Activated CD4-positive, alpha-beta T cell treated with anti-CD3 and anti-CD28 coated beads, Interleukin-2, Interleukin-4, amounts not matched to agents 100 ng/mL and 50 ng/mL, durations not matched to agents 16 hours and 8 hours (primary cell): ENCODE measurements at regions not wholly inside any gene's neighbourhood (a gene's known extent, or its start where the extent isn't known, plus 50 kb on each side); places are given as distances from the start of the nearest gene placed in this dataset.
"Not testable (repeated sequence)": the region's sequence is repeated elsewhere in the genome, so short reads cannot be mapped to it uniquely, and the experiment has no call there.

Experiments used
- DNase-seq: peaks from one replicate; pipeline ENCODE4 v3.0.0-alpha.2; 2020; ENCODE audit warnings: low spot score

DNA sequence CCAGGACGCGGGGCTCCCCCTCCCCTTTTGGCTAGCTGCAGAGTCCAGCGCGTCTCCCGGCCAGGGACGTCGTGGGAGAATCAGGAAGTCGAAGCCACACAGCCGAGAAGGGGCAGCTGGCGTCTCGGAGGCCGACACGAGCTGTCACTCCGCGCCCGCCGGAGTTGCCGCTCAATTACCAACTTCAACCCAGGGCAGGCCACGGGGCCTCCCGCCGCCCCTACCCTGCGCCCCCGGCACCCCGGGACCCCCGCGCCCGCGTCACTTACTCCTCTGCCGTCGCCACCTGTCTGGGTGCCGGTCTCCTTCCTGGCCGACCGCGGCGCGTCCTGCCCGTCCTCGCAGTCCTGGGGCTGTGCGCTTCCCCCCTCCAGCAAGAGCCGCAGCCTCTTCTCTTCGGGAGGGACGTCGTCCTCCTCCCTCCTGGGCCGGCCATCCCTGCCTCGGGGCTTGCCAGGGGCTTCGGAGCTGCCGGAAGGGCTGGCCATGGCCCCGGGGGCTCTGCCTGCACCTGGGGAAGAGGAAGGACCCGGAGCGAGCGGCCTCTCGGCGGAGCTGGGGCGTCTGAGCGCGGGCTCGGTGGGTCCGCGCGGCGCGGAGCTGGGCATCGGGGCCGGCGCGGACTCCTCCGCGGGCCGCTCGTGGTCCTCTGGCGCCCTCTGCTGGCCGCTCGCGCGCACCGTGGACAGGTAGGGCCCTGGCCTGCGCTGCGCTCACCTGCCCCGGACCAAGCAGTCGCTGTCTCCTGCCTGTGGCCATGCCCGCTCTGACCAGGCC is 65.6 kb upstream of the CLEC6A start:
- DNase-seq = peak; percentile 56

DNA sequence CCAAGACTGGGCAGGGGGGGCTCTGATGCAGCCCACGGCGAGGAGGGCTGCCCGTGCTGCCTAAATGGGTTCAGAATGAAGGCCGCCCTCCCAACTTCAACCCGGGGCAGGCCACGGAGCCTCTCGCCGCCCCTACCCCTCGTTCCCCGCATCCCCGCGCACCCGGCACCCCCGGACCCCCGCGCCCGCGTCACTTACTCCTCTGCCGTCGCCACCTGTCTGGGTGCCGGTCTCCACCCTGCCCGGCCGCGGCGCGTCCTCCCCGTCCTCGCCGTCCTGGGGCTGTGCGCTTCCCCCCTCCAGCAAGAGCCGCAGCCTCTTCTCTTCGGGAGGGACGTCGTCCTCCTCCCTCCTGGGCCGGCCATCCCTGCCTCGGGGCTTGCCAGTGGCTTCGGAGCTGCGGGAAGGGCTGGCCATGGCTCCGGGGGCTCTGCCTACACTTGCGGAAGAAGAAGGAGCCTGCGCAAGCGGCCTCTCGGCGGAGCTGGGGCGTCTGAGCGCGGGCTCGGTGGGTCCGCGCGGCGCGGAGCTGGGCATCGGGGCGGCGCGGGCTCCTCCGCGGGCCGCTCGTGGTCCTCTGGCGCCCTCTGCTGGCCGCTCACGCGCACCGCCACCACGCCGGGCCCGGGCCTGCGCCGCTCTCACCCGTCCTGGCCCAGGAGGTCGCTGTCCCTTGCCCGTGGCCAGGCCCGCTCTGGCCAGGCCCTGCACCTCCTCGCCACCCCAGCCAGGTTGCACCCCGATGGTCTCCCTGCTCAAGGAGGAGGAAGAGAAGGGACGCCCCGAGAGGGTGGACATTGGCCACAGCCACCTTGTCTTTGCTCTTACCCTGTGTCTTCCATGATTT is 59.3 kb upstream of the CLEC6A start:
- peak; percentile 59 for DNase-seq

DNA sequence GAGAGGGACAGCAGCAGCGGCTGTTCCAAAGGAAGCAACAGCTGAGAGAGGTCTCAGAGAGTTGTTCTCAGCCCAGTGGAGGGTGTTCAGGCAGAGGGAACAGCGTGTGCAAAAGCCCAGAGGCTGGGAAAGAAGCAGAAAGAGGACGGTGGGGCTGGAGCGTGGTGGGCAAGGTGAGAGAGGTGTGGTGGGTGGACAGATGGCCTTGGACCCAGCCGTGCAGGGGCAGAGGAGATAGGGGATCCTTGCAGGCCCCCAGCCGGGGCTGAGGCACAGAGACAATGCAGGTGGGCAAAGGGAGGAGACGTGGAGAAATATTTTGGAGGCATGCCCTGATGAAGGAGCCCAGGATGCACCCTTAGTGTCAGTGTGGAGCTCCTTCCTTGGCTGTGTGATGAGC is 58.4 kb upstream of the CLEC6A start:
- DNase-seq = not testable (repeated sequence)

DNA sequence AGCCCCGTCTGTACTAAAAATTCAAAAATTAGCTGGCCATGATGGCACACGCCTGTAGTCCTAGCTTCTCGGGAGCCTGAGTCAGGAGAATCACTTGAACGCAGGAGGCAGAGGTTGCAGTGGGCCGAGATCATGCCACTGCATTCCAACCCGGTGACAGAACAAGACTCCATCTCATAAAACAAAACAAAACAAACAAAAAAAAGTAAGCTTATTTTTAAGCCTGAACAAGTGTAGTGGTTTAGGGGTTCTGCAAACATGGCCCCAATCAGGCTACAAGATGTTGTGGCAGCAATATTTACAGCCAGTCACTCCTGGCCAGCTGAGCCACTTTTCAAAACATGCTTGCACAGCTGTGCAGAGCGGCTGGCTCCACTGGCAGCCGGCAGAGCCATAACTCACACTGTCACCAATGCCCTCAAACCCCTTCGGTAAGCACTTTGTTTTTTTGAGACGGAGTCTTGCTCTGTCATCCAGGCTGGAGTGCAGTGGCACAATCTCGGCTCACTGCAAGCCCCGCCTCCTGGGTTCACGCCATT is 56.2 kb upstream of the CLEC6A start:
- not testable (repeated sequence) for DNase-seq

DNA sequence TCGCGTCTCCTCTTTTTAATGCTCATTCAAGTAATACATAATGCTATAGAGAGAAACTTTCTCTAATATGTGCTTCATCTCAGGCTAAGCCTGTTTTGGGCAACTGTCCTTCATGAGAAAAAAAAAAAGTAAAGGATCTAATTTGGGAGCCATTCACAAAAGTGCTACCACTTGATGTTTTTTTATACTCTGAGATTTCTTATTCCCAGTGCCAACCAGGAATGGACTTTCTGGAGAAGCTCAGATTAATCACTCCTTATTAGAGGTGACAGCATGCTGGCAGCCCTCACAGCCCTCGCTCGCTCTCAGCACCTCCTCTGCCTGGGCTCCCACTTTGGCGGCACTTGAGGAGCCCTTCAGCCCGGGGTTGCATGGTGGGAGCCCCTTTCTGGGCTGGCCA is 51.9 kb upstream of the CLEC6A start:
- DNase-seq = not testable (repeated sequence)

DNA sequence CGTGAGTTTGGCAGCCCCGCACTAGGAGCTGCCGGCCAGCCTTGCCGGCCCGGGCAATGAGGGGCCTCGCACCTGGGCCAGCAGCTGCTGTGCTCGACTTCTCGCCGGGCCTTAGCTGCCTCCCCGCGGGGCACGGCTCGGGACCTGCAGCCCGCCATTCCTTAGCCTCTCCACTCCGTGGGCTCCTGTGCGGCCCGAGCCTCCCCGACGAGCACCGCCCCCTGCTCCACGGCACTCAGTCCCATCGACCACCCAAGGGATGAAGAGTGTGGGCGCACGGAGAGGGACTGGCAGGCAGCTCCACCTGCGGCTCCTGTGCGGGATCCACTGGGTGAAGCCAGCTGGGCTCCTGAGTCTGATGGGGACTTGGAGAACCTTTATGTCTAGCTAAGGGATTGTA is 51.4 kb upstream of the CLEC6A start:
- DNase-seq = not testable (repeated sequence)
